Vagina (tissue), 2 donors: ENCODE measurements at regions not wholly inside any gene's neighbourhood (a gene's known extent, or its start where the extent isn't known, plus 50 kb on each side); places are given as distances from the start of the nearest gene placed in this dataset.
A peak's percentile ranks its signal among the peaks of the same experiment; 100 is the strongest.
"Not testable (repeated sequence)": the region's sequence is repeated elsewhere in the genome, so short reads cannot be mapped to it uniquely, and the experiment has no call there.

ENCODE experiments used
- DNase-seq, 2 donors: peaks; one replicate each; pipeline ENCODE4 v3.0.0-alpha.2; 2017; ENCODE audit errors: extremely low spot score in 2 of 2
- H3K27ac ChIP-seq: fragments of 200-600 bp; sonication (generic); one replicate; pipeline ENCODE4 v1.5.1; 2019
- H3K27me3 ChIP-seq: fragments of 200-600 bp; sonication (generic); one replicate; pipeline ENCODE4 v1.5.1; 2019
- H3K36me3 ChIP-seq, 2 donors: fragments of 200-600 bp; sonication (generic); one replicate each; pipeline ENCODE4 v1.5.1; 2017 to 2019
- H3K4me1 ChIP-seq: fragments of 200-600 bp; sonication (generic); one replicate; pipeline ENCODE4 v1.5.1; 2019
- H3K4me3 ChIP-seq, 2 donors: fragments of 200-600 bp; sonication (generic); 1 replicate in 1 of 2; 2 replicates in 1 of 2; pipeline ENCODE4 v1.5.1; 2016 to 2019
- H3K9me3 ChIP-seq: fragments of 200-600 bp; sonication (generic); one replicate; pipeline ENCODE4 v1.5.1; 2019
- POLR2A ChIP-seq, 2 donors: fragments of 450-650 bp; IDR thresholded peaks; one replicate each; pipeline ENCODE4 v1.6.1; 2017; ENCODE audit warnings: antibody characterized with exemption in 2 of 2, mild to moderate bottlenecking in 2 of 2, moderate library complexity in 2 of 2
- POLR2AphosphoS5 ChIP-seq, 2 donors: sonication (generic); formaldehyde crosslinking; IDR thresholded peaks; one replicate each; pipeline ENCODE4 v1.9.0; 2017; ENCODE audit warnings: antibody characterized with exemption in 2 of 2, mild to moderate bottlenecking in 2 of 2, low read depth in 1 of 2; ENCODE audit not compliant: insufficient read depth in 1 of 2
- intact Hi-C: fragments of 100-400 bp; cut with DNase I; formaldehyde crosslinking; loops from one replicate; pipeline ENCODE4 v1.15.1; 2023
- TF ChIP-seq, protein P1 (sequence below), 3 experiments: fragments of 450-650 bp in 2 of 3; fragments of 200-600 bp in 1 of 3; sonication (generic) in 1 of 3; IDR thresholded peaks; one replicate each; pipeline ENCODE4 v1.5.1; 2017 to 2019; ENCODE audit warnings: antibody characterized with exemption in 3 of 3, mild to moderate bottlenecking in 2 of 3, moderate library complexity in 2 of 3

- no peaks in the 10 kb centered on the region for H3K4me1 ChIP-seq
- intact Hi-C loops, result no loop called here
- no peak overlapping the region for H3K4me3 ChIP-seq
- DNase-seq, result no peak
- H3K27me3 ChIP-seq, result no peaks in the 10 kb centered on the region
- TF ChIP-seq POLR2A (IDR thresholded peaks at IDR 0.05), result no peak
- TF ChIP-seq, protein P1, sequence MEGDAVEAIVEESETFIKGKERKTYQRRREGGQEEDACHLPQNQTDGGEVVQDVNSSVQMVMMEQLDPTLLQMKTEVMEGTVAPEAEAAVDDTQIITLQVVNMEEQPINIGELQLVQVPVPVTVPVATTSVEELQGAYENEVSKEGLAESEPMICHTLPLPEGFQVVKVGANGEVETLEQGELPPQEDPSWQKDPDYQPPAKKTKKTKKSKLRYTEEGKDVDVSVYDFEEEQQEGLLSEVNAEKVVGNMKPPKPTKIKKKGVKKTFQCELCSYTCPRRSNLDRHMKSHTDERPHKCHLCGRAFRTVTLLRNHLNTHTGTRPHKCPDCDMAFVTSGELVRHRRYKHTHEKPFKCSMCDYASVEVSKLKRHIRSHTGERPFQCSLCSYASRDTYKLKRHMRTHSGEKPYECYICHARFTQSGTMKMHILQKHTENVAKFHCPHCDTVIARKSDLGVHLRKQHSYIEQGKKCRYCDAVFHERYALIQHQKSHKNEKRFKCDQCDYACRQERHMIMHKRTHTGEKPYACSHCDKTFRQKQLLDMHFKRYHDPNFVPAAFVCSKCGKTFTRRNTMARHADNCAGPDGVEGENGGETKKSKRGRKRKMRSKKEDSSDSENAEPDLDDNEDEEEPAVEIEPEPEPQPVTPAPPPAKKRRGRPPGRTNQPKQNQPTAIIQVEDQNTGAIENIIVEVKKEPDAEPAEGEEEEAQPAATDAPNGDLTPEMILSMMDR (IDR thresholded peaks at IDR 0.05), result no peak
- no peak for TF ChIP-seq POLR2AphosphoS5 (IDR thresholded peaks at IDR 0.05; ENCODE audit: insufficient read depth in 1 of 2, low read depth in 1 of 2)
- H3K36me3 ChIP-seq, result no peaks in the 10 kb centered on the region
- no peak overlapping the region for H3K27ac ChIP-seq
- no peaks in the 10 kb centered on the region for H3K9me3 ChIP-seq
These were observed 507.8 kb upstream of the CITED2 start for GRCh38 chr6:139882234-139882633.

- Histone ChIP-seq H3K27me3 (no peaks in the 10 kb centered on the region), H3K27ac (no peak overlapping the region), H3K4me3 (no peak overlapping the region), H3K4me1 (no peaks in the 10 kb centered on the region), H3K36me3 (no peaks in the 10 kb centered on the region), H3K9me3 (no peaks in the 10 kb centered on the region)
- TF ChIP-seq POLR2A (IDR thresholded peaks at IDR 0.05), result no peak
- TF ChIP-seq, protein P1 (IDR thresholded peaks at IDR 0.05), result peak in 1 of 3 experiments; percentile 29
- intact Hi-C loops, result no loop called here
- DNase-seq, result no peak
These were observed 507.3 kb upstream of the CITED2 start for GRCh38 chr6:139881728-139882211.

DNA sequence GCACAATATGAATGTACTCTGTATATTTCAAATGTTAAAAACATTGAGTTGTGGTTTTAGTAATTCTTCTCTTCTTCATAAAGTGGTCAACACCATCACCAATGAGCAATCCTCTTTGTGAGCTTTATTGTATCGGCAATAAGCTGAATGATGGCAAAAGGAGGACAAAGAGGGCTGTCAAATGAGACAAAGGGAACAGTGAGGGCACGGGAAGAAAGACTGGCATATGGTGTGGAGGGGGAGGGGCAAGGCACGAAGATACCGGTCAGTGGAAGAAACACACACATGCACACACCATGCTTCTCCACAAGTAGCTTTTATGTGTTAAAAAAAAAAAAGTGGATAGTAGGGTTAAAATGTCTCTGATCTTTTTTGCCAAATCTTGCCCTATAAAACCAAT lies 506.8 kb upstream of the CITED2 start:
- no peaks in the 10 kb centered on the region for H3K9me3 ChIP-seq

GRCh38 chr6:139879823-139880356 lies 505.4 kb upstream of the CITED2 start:
- H3K9me3 ChIP-seq, result no peaks in the 10 kb centered on the region
- H3K36me3 ChIP-seq, result no peaks in the 10 kb centered on the region
- H3K4me1 ChIP-seq, result no peaks in the 10 kb centered on the region
- intact Hi-C loops, result no loop called here
- H3K27ac ChIP-seq, result no peak overlapping the region
- no peak for DNase-seq
- TF ChIP-seq POLR2AphosphoS5 (IDR thresholded peaks at IDR 0.05; ENCODE audit: insufficient read depth in 1 of 2, low read depth in 1 of 2), result no peak
- TF ChIP-seq, protein P1 (IDR thresholded peaks at IDR 0.05), result no peak
- no peak for TF ChIP-seq POLR2A (IDR thresholded peaks at IDR 0.05)
- H3K4me3 ChIP-seq, result no peak overlapping the region
- H3K27me3 ChIP-seq, result no peaks in the 10 kb centered on the region

More for the DNA sequence above, 506.8 kb upstream of the CITED2 start:
- H3K27ac ChIP-seq, result no peak overlapping the region
- TF ChIP-seq POLR2AphosphoS5 (IDR thresholded peaks at IDR 0.05; ENCODE audit: insufficient read depth in 1 of 2, low read depth in 1 of 2) (no peak), POLR2A (IDR thresholded peaks at IDR 0.05) (no peak)
- TF ChIP-seq, protein P1 (IDR thresholded peaks at IDR 0.05), result no peak
- no peak for DNase-seq
- no peaks in the 10 kb centered on the region for H3K36me3 ChIP-seq
- H3K4me1 ChIP-seq, result no peaks in the 10 kb centered on the region
- intact Hi-C loops, result no loop called here
- H3K27me3 ChIP-seq, result no peaks in the 10 kb centered on the region
- no peak overlapping the region for H3K4me3 ChIP-seq

- H3K36me3 ChIP-seq, H3K27me3 ChIP-seq, H3K4me3 ChIP-seq, intact Hi-C loops, H3K9me3 ChIP-seq, H3K4me1 ChIP-seq, H3K27ac ChIP-seq, DNase-seq: not testable (repeated sequence)
These were observed 504.8 kb upstream of the CITED2 start for GRCh38 chr6:139879241-139879640.
